ENCODE measurements at regions not wholly inside any gene's neighbourhood (a gene's known extent, or its start where the extent isn't known, plus 50 kb on each side); places are given as distances from the start of the nearest gene placed in this dataset.

- peak; percentile 39 for TF ChIP-seq CHD7 (IDR thresholded peaks at IDR 0.05; ENCODE audit: insufficient replicate concordance, low read length)
- peak in 1 of 2 experiments; percentile 45; a peak in 1 of 4 replicates for TF ChIP-seq HDAC2 (IDR thresholded peaks at IDR 0.05; ENCODE audit: borderline replicate concordance in 1 of 2, low read depth in 2 of 2, low read length in 2 of 2)
These were observed 1174.9 kb upstream of the ADGRL4 start (continued) for GRCh38 chr1:80181418-80181817.

Data from H1 (cell line).